MM.1S (cell line): ENCODE measurements at regions not wholly inside any gene's neighbourhood (a gene's known extent, or its start where the extent isn't known, plus 50 kb on each side); places are given as distances from the start of the nearest gene placed in this dataset.

Experiments used
- DNase-seq: peaks from one replicate; pipeline ENCODE4 v3.0.0-alpha.2; 2015
- H2AFZ ChIP-seq: fragments of 300-600 bp; sonication (generic); 2 replicates; pipeline ENCODE4 v1.6.0; 2016; ENCODE audit warnings: antibody characterized with exemption, low read length
- H3F3A ChIP-seq: fragments of 300-600 bp; sonication (generic); 2 replicates; pipeline ENCODE4 v1.6.1; 2016; ENCODE audit warnings: mild to moderate bottlenecking, antibody characterized with exemption, low read length, moderate library complexity, mixed read lengths; ENCODE audit not compliant: insufficient read depth
- H3K27ac ChIP-seq: fragments of 300-600 bp; sonication (generic); 2 replicates; pipeline ENCODE4 v1.5.1; 2016; ENCODE audit warnings: mild to moderate bottlenecking, low read length
- H3K27me3 ChIP-seq: fragments of 300-600 bp; sonication (generic); replicated peaks from 2 replicates; pipeline ENCODE4 v1.6.0; 2016; ENCODE audit warnings: low read length; ENCODE audit not compliant: insufficient read depth
- H3K36me3 ChIP-seq: fragments of 300-600 bp; sonication (generic); replicated peaks from 2 replicates; pipeline ENCODE4 v1.6.1; 2016; ENCODE audit warnings: mild to moderate bottlenecking, low read length, mixed read lengths; ENCODE audit not compliant: insufficient read depth
- H3K4me1 ChIP-seq: fragments of 300-600 bp; sonication (generic); 2 replicates; pipeline ENCODE4 v1.6.1; 2016; ENCODE audit warnings: low read length, mixed read lengths
- H3K4me2 ChIP-seq: fragments of 300-600 bp; sonication (generic); 2 replicates; pipeline ENCODE4 v1.6.0; 2016; ENCODE audit warnings: low read depth, low read length
- H3K4me3 ChIP-seq: fragments of 300-600 bp; sonication (generic); 2 replicates; pipeline ENCODE4 v1.5.1; 2016; ENCODE audit warnings: low read length, mixed read lengths
- H3K79me2 ChIP-seq: fragments of 300-600 bp; sonication (generic); 2 replicates; pipeline ENCODE4 v1.6.1; 2016; ENCODE audit warnings: mixed run types, low read length, mixed read lengths
- H3K9ac ChIP-seq: fragments of 300-600 bp; sonication (generic); 2 replicates; pipeline ENCODE4 v1.6.1; 2016; ENCODE audit warnings: low read length, mixed read lengths
- H3K9me2 ChIP-seq: fragments of 300-600 bp; sonication (generic); replicated peaks from 2 replicates; pipeline ENCODE4 v1.6.1; 2016; ENCODE audit warnings: mild to moderate bottlenecking, low read length, mixed read lengths; ENCODE audit not compliant: insufficient read depth
- H3K9me3 ChIP-seq: fragments of 300-600 bp; sonication (generic); replicated peaks from 2 replicates; pipeline ENCODE4 v1.6.1; 2016; ENCODE audit warnings: mild to moderate bottlenecking, low read length, mixed read lengths; ENCODE audit not compliant: insufficient read depth
- H4K20me1 ChIP-seq: fragments of 300-600 bp; sonication (generic); 2 replicates; pipeline ENCODE4 v1.6.1; 2016; ENCODE audit warnings: mild to moderate bottlenecking, low read length, moderate library complexity, mixed read lengths; ENCODE audit not compliant: insufficient read depth
- CTCF ChIP-seq: fragments of 300-600 bp; sonication (generic); IDR thresholded peaks from 2 replicates; pipeline ENCODE4 v1.5.1; 2016; ENCODE audit warnings: antibody characterized with exemption, low read length, mixed read lengths
- EZH2 ChIP-seq: fragments of 300-600 bp; sonication (generic); optimal IDR thresholded peaks from 2 replicates; pipeline ENCODE3; 2017; ENCODE audit warnings: low read depth, mild to moderate bottlenecking, antibody characterized with exemption, low read length, mixed read lengths
- EZH2phosphoT487 ChIP-seq: fragments of 300-600 bp; sonication (generic); IDR thresholded peaks from 2 replicates; pipeline ENCODE4 v1.6.1; 2018; ENCODE audit warnings: antibody characterized with exemption, low read length

GRCh38 chr1:67965995-67966665, 84.3 kb downstream of the DIRAS3 start:
- Histone ChIP-seq H4K20me1 (no peaks in the 10 kb centered on the region), H2AFZ (no peak overlapping the region), H3K9me2 (no peaks in the 10 kb centered on the region), H3K36me3 (no peaks in the 10 kb centered on the region), H3K4me1 (no peaks in the 10 kb centered on the region), H3F3A (no peaks in the 10 kb centered on the region), H3K27ac (no peak overlapping the region), H3K4me3 (no peak overlapping the region), H3K27me3 (no peaks in the 10 kb centered on the region), H3K79me2 (no peaks in the 10 kb centered on the region), H3K9ac (no peak overlapping the region), H3K9me3 (no peaks in the 10 kb centered on the region), H3K4me2 (no peak overlapping the region)
- no peak for DNase-seq
- TF ChIP-seq CTCF, result no peak
- no peak for TF ChIP-seq EZH2phosphoT487
- TF ChIP-seq EZH2, result no peak

GRCh38 chr1:67963263-67963662, 87.2 kb downstream of the DIRAS3 start:
- Histone ChIP-seq H3K27me3 (no peaks in the 10 kb centered on the region), H3K4me1 (no peaks in the 10 kb centered on the region), H3K27ac (no peak overlapping the region), H3K9ac (no peak overlapping the region), H3K79me2 (no peaks in the 10 kb centered on the region), H2AFZ (no peak overlapping the region), H3K9me3 (no peaks in the 10 kb centered on the region), H3F3A (no peaks in the 10 kb centered on the region), H3K36me3 (no peaks in the 10 kb centered on the region), H3K4me3 (no peak overlapping the region), H4K20me1 (no peaks in the 10 kb centered on the region), H3K4me2 (no peak overlapping the region), H3K9me2 (no peaks in the 10 kb centered on the region)
- TF ChIP-seq CTCF, result no peak
- TF ChIP-seq EZH2, result no peak
- TF ChIP-seq EZH2phosphoT487, result no peak
- no peak for DNase-seq

- Histone ChIP-seq H3K9ac (no peak overlapping the region), H3F3A (no peaks in the 10 kb centered on the region), H3K79me2 (no peaks in the 10 kb centered on the region), H3K4me3 (no peak overlapping the region), H3K36me3 (no peaks in the 10 kb centered on the region), H3K27ac (no peak overlapping the region), H3K4me1 (no peaks in the 10 kb centered on the region), H3K4me2 (no peak overlapping the region), H2AFZ (no peak overlapping the region), H3K9me3 (no peaks in the 10 kb centered on the region), H4K20me1 (no peaks in the 10 kb centered on the region), H3K9me2 (no peaks in the 10 kb centered on the region), H3K27me3 (no peaks in the 10 kb centered on the region)
- TF ChIP-seq EZH2, result no peak
- DNase-seq, result no peak
These were observed 89.7 kb downstream of the DIRAS3 start for GRCh38 chr1:67960766-67961165.

GRCh38 chr1:67958472-67958871, 92.0 kb downstream of the DIRAS3 start:
- DNase-seq, result no peak
- TF ChIP-seq CTCF (no peak), EZH2 (no peak), EZH2phosphoT487 (no peak)
- H3K9me2 ChIP-seq, result no peaks in the 10 kb centered on the region
- no peak overlapping the region for H3K9ac ChIP-seq
- H4K20me1 ChIP-seq, result no peaks in the 10 kb centered on the region
- H3K4me1 ChIP-seq, result no peaks in the 10 kb centered on the region
- no peak overlapping the region for H3K27ac ChIP-seq
- H3K4me2 ChIP-seq, result no peak overlapping the region
- no peaks in the 10 kb centered on the region for H3F3A ChIP-seq
- H3K27me3 ChIP-seq, result no peaks in the 10 kb centered on the region
- H2AFZ ChIP-seq, result no peak overlapping the region
- no peaks in the 10 kb centered on the region for H3K79me2 ChIP-seq
- H3K36me3 ChIP-seq, result no peaks in the 10 kb centered on the region
- H3K4me3 ChIP-seq, result no peak overlapping the region
- H3K9me3 ChIP-seq, result no peaks in the 10 kb centered on the region
